Hindlimb muscle (tissue), 1 donor: ENCODE measurements at regions not wholly inside any gene's neighbourhood (a gene's known extent, or its start where the extent isn't known, plus 50 kb on each side); places are given as distances from the start of the nearest gene placed in this dataset.
"Not testable (repeated sequence)": the region's sequence is repeated elsewhere in the genome, so short reads cannot be mapped to it uniquely, and the experiment has no call there.

Source experiments
- DNase-seq: peaks from one replicate; pipeline ENCODE4 v3.0.0-alpha.2; 2013

- not testable (repeated sequence) for DNase-seq
Observed at GRCh38 chr7:56466607-56467525, 350.6 kb upstream of the NUPR2 start.

GRCh38 chr7:56449762-56450161, 333.5 kb upstream of the NUPR2 start:
- DNase-seq: no peak

DNA sequence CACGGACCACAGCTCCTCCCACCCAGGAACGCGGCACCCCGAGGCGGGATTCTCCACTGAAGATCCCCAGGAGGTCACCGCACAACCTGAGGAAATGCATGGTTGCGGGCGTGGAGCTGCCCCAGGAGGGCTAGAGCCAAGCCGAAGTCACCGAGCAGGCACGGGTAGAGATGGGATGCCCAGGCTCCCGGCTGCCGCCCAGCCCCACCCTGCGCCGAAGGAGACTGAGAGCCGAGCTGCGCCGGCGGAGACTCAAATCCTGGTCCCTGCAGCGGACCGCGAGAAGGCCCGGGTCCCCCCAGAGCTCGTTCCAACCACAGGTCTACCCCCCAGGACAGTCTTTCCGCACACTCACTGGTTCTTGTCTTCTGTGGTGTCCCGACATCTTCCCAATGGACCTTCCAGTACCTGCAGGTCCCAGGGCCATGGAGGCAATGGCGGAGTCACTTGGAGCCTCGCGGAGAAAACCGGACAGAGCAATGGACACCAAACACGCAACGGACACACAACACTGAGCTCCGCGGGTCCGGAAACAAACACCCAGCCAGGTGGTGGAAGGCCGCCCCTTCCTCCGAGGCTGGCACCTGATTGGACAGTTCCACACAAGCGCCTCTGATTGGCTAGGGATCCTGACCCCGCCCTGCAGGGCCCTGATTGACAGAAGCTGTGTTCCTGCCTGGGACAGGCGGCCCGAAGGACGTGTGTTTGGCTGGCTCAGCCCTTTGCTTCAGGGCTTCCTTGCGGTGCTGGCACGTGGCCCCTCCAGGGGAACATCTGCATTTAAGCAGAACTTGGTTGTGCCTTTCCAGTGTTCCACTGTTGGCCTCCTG, 331.9 kb upstream of the NUPR2 start:
- no peak for DNase-seq

DNA sequence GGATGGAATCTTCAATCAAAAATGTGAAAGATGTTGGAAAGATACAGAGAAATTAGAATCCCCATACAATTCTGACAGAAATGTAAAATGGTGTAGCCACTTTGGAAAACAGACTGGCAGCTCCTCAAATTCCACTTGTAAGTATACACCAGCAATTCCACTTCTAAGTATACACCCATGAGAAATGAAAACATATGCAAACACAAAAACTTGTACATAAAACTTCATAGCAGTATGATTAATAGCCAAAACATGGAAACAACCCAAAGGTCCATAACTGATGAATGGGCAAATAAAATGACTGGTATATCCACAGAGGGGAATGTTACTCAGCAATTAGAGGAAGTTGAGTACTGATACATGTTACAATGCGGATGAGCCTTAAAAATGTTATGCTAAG, 304.3 kb upstream of the NUPR2 start:
- not testable (repeated sequence) for DNase-seq

- no peak for DNase-seq
Observed at GRCh38 chr7:56375173-56375572, 259.0 kb upstream of the NUPR2 start.

GRCh38 chr7:56374666-56375065, 258.4 kb upstream of the NUPR2 start:
- DNase-seq: not testable (repeated sequence)

DNA sequence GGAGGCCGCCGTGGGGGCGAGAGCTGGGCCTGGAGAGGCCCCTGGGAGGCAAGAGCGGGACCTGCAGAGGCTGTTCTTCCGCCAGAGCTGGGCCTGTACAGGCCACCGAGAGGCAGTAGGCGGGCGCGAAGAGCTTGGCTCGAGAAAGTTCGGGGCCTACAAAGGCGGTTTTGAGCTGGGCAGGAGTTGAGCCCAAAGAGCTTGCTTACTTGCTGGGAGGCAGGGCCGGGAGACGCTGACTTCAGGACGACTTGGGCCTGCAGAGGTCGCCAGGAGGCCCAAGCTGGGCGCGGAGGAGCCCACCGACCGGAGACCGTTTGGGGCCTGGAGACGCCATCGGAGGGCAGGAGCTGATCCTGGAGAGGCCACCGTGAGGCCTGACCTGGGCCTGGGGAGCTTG, 257.1 kb upstream of the NUPR2 start:
- DNase-seq: not testable (repeated sequence)

GRCh38 chr7:56371792-56372191, 255.6 kb upstream of the NUPR2 start:
- DNase-seq: not testable (repeated sequence)

DNA sequence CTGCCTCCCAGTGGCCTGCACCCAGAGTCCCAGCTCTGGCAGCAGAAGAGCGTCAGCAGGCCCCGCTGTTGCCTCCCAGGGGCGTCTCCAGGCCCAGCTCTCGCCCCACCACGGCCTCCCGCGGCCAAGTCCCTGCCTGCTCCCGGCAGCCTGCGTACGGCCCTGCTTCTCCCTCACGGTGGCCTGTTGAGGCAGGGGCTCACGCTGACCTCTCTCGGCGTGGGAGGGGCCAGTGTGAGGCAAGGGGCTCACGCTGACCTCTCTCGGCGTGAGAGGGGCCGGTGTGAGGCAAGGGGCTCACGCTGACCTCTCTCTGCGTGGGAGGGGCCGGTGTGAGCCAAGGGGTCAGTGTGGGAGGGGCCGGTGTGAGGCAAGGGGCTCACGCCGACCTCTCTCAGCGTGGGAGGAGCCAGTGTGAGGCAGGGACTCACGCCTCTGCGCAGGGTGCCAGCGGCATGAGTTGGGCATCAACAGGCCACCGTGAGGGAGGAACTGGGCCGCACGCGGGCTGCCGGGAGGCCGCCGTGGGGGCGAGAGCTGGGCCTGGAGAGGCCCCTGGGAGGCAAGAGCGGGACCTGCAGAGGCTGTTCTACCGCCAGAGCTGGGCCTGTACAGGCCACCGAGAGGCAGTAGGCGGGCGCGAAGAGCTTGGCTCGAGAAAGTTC, 254.1 kb upstream of the NUPR2 start:
- not testable (repeated sequence) for DNase-seq

- DNase-seq: not testable (repeated sequence)
Observed at GRCh38 chr7:56367914-56368313, 251.7 kb upstream of the NUPR2 start.

GRCh38 chr7:56367411-56367810, 251.2 kb upstream of the NUPR2 start:
- not testable (repeated sequence) for DNase-seq

DNA sequence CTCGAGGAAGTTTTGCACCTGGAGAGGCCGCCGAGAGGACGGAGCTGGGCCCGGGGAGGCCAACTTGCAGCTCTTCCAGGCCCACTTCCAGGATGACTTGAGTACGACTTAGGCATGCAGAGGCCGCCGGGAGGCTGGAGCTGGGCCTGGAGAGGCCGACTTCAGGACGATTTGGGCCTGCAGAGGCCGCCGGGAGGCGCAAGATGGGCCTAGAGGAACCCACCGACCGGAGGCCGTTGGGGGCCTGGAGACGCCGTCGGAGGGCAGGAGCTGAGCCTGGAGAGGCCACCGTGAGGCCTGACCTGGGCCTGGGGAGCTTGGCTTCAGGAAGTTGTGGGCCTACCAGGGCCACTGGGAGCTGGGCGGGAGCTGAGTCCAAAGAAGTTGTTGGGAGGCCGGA, 250.5 kb upstream of the NUPR2 start:
- not testable (repeated sequence) for DNase-seq

GRCh38 chr7:56352576-56352975, 236.4 kb upstream of the NUPR2 start:
- not testable (repeated sequence) for DNase-seq

- not testable (repeated sequence) for DNase-seq
Observed at GRCh38 chr7:56351181-56351580, 235.0 kb upstream of the NUPR2 start.

DNA sequence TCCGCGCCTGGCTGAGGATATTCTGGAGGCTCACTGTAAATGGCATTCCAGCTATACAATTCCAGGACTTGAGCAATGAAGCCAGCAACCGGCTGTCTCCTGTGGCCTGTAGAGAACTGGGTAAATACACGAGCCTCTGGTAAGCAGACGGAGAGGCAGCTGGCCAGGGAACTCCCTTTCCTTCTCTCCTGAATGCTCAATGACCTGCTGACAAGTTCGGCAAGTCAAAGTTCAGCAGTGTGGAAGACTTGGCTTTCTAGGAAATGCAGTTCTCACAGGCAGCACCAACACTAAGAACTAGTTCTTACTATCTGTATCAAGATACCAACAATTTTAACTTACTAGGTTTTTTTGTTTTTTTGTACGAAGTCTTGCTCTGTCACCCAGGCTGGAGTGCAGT, 232.1 kb upstream of the NUPR2 start:
- DNase-seq: not testable (repeated sequence)

DNA sequence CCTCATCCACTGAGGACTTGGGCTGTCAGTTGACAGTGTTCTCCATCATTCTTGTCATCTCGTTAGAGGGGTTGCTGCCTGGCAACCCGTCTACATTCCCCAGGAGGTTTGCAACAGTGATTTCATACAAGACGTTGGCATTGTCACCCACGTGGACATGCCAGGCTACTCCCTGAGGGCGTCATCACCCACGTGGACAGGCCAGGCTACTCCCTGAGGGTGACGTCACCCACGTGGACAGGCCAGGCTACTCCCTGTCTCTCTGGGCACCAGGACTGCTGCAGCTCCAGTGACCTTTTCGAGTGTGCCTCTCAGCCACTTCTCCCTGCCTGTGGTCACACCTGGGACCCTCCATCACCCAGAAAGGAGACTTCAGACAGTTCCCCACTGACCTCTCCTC, 212.1 kb upstream of the NUPR2 start:
- DNase-seq: not testable (repeated sequence)

DNA sequence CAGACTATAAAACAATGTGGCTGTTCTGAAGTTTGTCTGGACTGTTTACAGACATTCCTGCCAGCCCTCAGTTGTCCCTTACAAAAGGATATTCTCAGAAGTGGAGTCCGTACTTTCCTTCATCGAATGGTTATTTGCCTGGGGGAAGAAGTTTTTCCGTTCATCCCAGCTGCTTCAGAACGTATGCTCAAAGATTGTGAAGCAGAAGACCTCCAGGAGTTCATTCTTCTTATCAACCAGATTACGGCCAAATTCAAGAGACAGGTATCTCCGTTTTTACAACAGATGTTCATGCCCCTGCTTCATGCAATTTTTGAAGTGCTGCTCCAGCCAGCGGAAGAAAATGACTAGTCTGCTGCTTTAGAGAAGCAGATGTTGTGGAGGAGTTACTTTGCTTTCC, 174.3 kb upstream of the NUPR2 start:
- no peak for DNase-seq

DNA sequence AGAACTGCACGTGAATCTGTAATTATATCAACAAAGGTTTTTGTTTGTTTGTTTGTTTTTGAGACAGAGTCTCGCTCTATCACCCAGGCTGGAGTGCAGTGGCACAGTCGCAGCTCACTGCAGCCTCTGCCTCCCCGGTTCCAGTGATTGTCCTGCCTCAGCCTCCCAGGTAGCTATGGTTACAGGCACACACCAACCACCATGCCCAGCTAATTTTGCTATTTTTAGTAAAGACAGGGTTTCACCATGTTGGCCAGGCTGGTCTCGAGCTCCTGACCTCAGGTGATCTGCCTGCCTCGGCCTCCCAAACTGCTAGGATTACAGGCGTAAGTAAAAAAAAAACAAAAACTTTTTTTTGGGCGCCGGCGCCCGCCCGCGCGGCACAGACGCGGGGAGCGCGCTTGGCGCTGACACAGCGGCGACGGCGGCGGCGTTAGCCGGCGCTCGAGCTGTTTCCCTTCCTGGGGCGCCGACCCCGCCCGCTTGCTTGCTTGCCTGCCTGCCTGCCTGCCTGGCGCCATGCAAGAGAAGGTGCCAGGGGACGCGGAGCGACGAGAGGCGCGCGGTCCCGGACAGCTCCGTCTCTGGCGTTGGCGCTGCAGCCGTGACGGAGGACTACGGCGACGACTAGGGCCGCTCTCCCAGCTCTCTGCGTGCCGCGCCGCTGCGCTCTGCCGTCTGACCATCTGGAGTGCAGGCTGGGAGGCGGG, 171.4 kb upstream of the NUPR2 start:
- DNase-seq: no peak

- no peak for DNase-seq
Observed at GRCh38 chr7:56256108-56256507, 139.9 kb upstream of the NUPR2 start.

DNA sequence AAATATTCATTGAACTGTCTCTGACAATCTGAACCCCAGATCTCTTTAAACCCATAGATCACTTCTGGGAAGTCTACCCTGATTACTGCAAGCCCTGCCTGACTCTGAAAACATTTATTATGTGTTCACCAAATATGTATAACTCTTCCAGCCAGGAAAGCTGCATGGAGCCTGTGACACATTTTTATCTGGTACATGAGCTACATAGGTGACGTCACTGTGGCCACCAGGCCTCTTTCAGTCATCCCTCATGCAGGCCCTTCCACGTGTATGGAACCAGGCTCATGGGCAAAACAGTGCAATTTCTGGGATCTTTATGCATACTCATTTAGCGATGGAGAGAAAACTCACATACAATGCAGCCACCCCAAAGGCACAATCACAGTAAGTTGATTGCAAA, 133.9 kb upstream of the NUPR2 start:
- DNase-seq: no peak

GRCh38 chr7:56229631-56230030, 113.4 kb upstream of the NUPR2 start:
- DNase-seq: peak; percentile 1

DNA sequence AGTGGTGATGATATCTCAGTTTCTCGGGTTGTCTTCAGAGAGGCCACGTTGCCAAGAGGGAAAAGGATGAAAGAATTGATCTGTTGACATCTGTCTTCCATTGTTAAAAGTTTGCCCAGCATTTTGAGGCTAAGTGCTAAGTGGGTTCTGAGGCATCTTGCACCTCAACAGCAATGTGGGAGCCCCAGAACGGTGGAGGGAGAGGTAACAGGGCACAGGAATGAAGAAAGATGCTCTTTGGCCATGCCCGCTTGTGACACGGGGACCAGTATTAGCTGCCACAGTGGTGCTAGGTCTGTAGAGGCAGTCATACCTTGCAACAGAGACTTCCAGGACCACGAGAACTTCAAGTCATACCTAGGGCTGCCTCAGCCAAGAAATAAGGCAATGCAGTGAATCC, 106.6 kb upstream of the NUPR2 start:
- DNase-seq: no peak
